Naive thymus-derived CD4-positive, alpha-beta T cell (primary cell): ENCODE measurements at regions not wholly inside any gene's neighbourhood (a gene's known extent, or its start where the extent isn't known, plus 50 kb on each side); places are given as distances from the start of the nearest gene placed in this dataset.

Experiments used
- ATAC-seq: fragments of 150-1000 bp; cut with Tn5 transposase; 2 replicates; pipeline ENCODE4 v1.10.0; 2021; ENCODE audit warnings: mild to moderate bottlenecking, moderate library complexity
- CTCF ChIA-PET: fragments of 350-600 bp; sonication (Branson Sonifier 250); formaldehyde crosslinking; loops from one replicate; lab custom pipeline; 2021; ENCODE audit warnings: antibody characterized with exemption; lab: Charles Lee
- POLR2A ChIA-PET: fragments of 350-600 bp; sonication (Branson Sonifier 250); formaldehyde crosslinking; loops from one replicate; lab custom pipeline; 2021; ENCODE audit warnings: antibody characterized with exemption, inconsistent platforms; lab: Charles Lee
- DNase-seq, 9 donors: peaks; one replicate each; pipeline versions ENCODE4 v3.0.0 to v3.0.0-alpha.2; 2020 to 2022; ENCODE audit warnings: mixed read lengths in 1 of 9
- H3K27ac ChIP-seq: one replicate; pipeline ENCODE4 v1.7.0; 2013; ENCODE audit warnings: mild to moderate bottlenecking, low read depth, low read length, moderate library complexity
- H3K27me3 ChIP-seq, 2 donors: one replicate each; pipeline ENCODE4 v1.7.0; 2013; ENCODE audit warnings: low read length in 2 of 2, mild to moderate bottlenecking in 2 of 2, moderate library complexity in 2 of 2; ENCODE audit not compliant: control insufficient read depth in 2 of 2, insufficient read depth in 2 of 2
- H3K36me3 ChIP-seq, 3 experiments: 1 replicate in 2 of 3; 2 replicates in 1 of 3; pipeline ENCODE4 v1.7.0; 2013; ENCODE audit warnings: low read length in 3 of 3, mild to moderate bottlenecking in 3 of 3, moderate library complexity in 1 of 3; ENCODE audit not compliant: insufficient read depth in 3 of 3, control insufficient read depth in 2 of 3
- H3K4me1 ChIP-seq, 2 donors: one replicate each; pipeline ENCODE4 v1.7.0; 2013; ENCODE audit warnings: low read length in 2 of 2, mild to moderate bottlenecking in 2 of 2, moderate library complexity in 1 of 2; ENCODE audit not compliant: control insufficient read depth in 2 of 2, insufficient read depth in 2 of 2
- H3K4me3 ChIP-seq: 2 replicates; pipeline ENCODE4 v1.7.0; 2013; ENCODE audit warnings: mild to moderate bottlenecking, low read length
- H3K9me3 ChIP-seq, 3 experiments: 1 replicate in 2 of 3; 2 replicates in 1 of 3; pipeline ENCODE4 v1.7.0; 2013; ENCODE audit warnings: low read length in 3 of 3; ENCODE audit not compliant: control insufficient read depth in 2 of 3
- H3K27ac Mint-ChIP-seq, 9 donors: one replicate each; pipeline ENCODE4 v1.8.0; 2020 to 2022; ENCODE audit warnings: mixed read lengths in 9 of 9, mild to moderate bottlenecking in 8 of 9, moderate library complexity in 5 of 9, inconsistent platforms in 2 of 9
- H3K27me3 Mint-ChIP-seq, 5 donors: one replicate each; pipeline ENCODE4 v1.8.0; 2021 to 2022; ENCODE audit warnings: mixed read lengths in 5 of 5, mild to moderate bottlenecking in 1 of 5
- H3K36me3 Mint-ChIP-seq, 5 donors: one replicate each; pipeline ENCODE4 v1.8.0; 2020 to 2022; ENCODE audit warnings: mixed read lengths in 5 of 5, mild to moderate bottlenecking in 3 of 5, inconsistent platforms in 1 of 5
- H3K4me1 Mint-ChIP-seq, 7 donors: one replicate each; pipeline ENCODE4 v1.8.0; 2020 to 2022; ENCODE audit warnings: mixed read lengths in 7 of 7, mild to moderate bottlenecking in 3 of 7, inconsistent platforms in 1 of 7
- H3K4me3 Mint-ChIP-seq, 10 donors: one replicate each; pipeline ENCODE4 v1.8.0; 2020 to 2022; ENCODE audit warnings: mild to moderate bottlenecking in 10 of 10, mixed read lengths in 10 of 10, moderate library complexity in 6 of 10, inconsistent platforms in 2 of 10
- H3K9me3 Mint-ChIP-seq, 11 donors: one replicate each; pipeline ENCODE4 v1.8.0; 2020 to 2022; ENCODE audit warnings: mixed read lengths in 11 of 11, mild to moderate bottlenecking in 4 of 11, inconsistent platforms in 1 of 11, moderate library complexity in 1 of 11
- intact Hi-C, 2 donors: fragments of 100-400 bp; cut with micrococcal nuclease; formaldehyde crosslinking; loops; one replicate each; pipeline ENCODE4 v1.15.1; 2023

DNA sequence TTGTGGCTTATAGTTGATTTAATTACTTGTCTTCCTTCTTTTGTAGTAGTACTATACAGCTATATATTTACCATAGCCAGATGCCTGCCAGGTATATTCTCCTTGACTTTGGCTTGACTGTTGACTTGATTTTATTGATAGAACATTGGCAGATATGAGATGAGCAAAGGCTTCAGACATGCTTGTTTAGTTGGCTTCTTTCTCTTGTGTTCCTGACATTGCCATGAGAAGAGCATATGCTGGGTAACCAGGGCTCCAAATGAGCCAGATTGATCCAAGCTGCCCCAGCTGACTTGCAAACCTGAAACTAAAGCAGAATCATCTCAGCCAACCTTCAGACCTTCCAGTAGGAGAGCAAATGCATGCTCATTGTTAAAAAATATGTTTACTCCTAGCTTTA lies 508.1 kb upstream of the BTBD3 start:
- Mint-ChIP-seq H3K4me3 (no peak overlapping the region), H3K9me3 (peaks cover 0 to 23% (median 9%) of the 10 kb centered on the region in 11 donors), H3K4me1 (no peaks in the 10 kb centered on the region), H3K27me3 (no peaks in the 10 kb centered on the region), H3K36me3 (peaks cover 0 to 6% (median 0%) of the 10 kb centered on the region in 5 donors), H3K27ac (no peak overlapping the region)
- H3K27me3 ChIP-seq, result no peaks in the 10 kb centered on the region
- H3K27ac ChIP-seq, result no peak overlapping the region
- ChIA-PET POLR2A (no interaction called here), CTCF (no interaction called here)
- H3K4me3 ChIP-seq, result no peak overlapping the region
- DNase-seq (no peak), ATAC-seq (no peak)
- no peaks in the 10 kb centered on the region for H3K36me3 ChIP-seq
- H3K4me1 ChIP-seq, result no peaks in the 10 kb centered on the region
- intact Hi-C loops, result no loop called here
- peaks cover 0 to 4% (median 0%) of the 10 kb centered on the region in 3 experiments for H3K9me3 ChIP-seq

DNA sequence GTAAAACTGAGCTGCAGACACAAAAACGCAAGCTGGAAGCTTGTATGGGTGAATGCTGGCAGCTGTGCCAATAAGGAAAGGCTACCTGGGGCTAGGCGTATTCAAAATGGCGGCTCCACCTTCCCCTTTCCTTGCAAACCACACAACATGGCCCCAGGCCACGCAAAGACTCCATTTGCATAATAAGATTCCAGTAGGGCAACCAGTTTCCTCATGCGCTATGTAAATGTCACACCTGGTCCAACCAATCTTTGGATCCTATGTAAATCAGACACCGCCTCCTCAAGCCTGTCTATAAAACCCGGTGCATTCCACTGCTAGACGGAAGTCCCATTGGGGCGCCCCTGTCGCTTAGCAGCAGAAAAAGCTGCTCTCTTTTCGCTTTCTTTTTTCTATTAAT lies 505.9 kb upstream of the BTBD3 start:
- no peak overlapping the region for H3K4me3 ChIP-seq
- Mint-ChIP-seq H3K27ac (no peak overlapping the region), H3K9me3 (peaks cover 0 to 23% (median 9%) of the 10 kb centered on the region in 11 donors), H3K4me3 (no peak overlapping the region), H3K36me3 (peaks cover 0 to 6% (median 0%) of the 10 kb centered on the region in 5 donors), H3K27me3 (no peaks in the 10 kb centered on the region), H3K4me1 (no peaks in the 10 kb centered on the region)
- intact Hi-C loops, result no loop called here
- H3K4me1 ChIP-seq, result no peaks in the 10 kb centered on the region
- no peaks in the 10 kb centered on the region for H3K36me3 ChIP-seq
- H3K27me3 ChIP-seq, result no peaks in the 10 kb centered on the region
- no peak overlapping the region for H3K27ac ChIP-seq
- DNase-seq (no peak), ATAC-seq (no peak)
- peaks cover 0 to 4% (median 0%) of the 10 kb centered on the region in 3 experiments for H3K9me3 ChIP-seq
- CTCF ChIA-PET, result no interaction called here
- POLR2A ChIA-PET, result no interaction called here

DNA sequence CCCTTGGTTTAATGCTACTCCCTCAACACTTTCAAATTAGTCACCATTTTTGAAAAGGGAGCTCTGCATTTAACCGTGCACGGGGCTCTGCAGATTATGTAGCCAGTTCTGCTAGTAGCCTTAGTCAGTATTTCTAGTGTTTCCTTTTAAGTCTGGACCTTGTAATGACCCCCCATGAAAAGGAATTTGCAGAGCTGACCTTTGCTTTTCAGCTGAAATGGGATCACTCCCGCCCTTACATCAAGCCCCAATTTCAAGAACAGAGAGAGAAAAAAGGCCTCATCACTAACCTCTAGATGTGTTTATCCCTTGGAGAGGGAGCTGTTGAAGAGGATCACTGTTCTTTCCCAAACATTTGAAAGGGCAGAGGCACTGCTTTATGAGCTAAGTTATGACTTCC lies 490.7 kb upstream of the BTBD3 start:
- no peaks in the 10 kb centered on the region for H3K27me3 ChIP-seq
- ChIA-PET POLR2A (no interaction called here), CTCF (no interaction called here)
- H3K27ac ChIP-seq, result no peak overlapping the region
- Mint-ChIP-seq H3K27ac (no peak overlapping the region), H3K9me3 (peaks cover 0 to 4% (median 1%) of the 10 kb centered on the region in 11 donors), H3K4me1 (no peaks in the 10 kb centered on the region), H3K27me3 (peaks cover 0 to 4% (median 0%) of the 10 kb centered on the region in 5 donors), H3K4me3 (no peak overlapping the region), H3K36me3 (no peaks in the 10 kb centered on the region)
- H3K9me3 ChIP-seq, result no peaks in the 10 kb centered on the region
- intact Hi-C loops, result no loop called here
- H3K36me3 ChIP-seq, result no peaks in the 10 kb centered on the region
- ATAC-seq (no peak), DNase-seq (no peak)
- H3K4me1 ChIP-seq, result no peaks in the 10 kb centered on the region
- no peak overlapping the region for H3K4me3 ChIP-seq

DNA sequence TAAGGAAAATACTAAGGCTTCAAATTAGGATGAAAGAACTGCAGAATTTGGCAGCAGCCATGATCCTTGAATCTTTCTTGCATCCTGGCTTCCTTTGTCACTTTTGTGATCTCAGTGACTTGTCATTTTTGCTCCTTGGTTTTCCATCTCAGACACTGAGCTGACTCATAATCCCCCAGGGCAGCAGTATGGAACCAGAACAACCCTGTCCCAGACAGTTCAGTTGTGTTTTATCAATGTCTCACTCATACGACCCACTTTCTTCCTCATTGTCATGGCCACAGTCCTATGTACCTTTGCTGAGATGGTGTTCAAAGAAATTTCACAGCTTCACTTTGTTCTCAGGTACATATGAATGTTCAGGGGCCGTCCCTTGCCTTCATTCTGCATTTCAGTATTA lies 488.5 kb upstream of the BTBD3 start:
- Histone ChIP-seq H3K36me3 (no peaks in the 10 kb centered on the region), H3K27ac (no peak overlapping the region), H3K4me1 (no peaks in the 10 kb centered on the region), H3K4me3 (no peak overlapping the region), H3K27me3 (no peaks in the 10 kb centered on the region), H3K9me3 (no peaks in the 10 kb centered on the region)
- peaks cover 0 to 4% (median 0%) of the 10 kb centered on the region in 5 donors for H3K27me3 Mint-ChIP-seq
- no peak for ATAC-seq
- no peaks in the 10 kb centered on the region for H3K4me1 Mint-ChIP-seq
- H3K4me3 Mint-ChIP-seq, result no peak overlapping the region
- intact Hi-C loops, result no loop called here
- H3K9me3 Mint-ChIP-seq, result peaks cover 0 to 6% (median 2%) of the 10 kb centered on the region in 11 donors
- H3K36me3 Mint-ChIP-seq, result no peaks in the 10 kb centered on the region
- H3K27ac Mint-ChIP-seq, result no peak overlapping the region
- no peak for DNase-seq
- CTCF ChIA-PET, result no interaction called here
- POLR2A ChIA-PET, result no interaction called here

DNA sequence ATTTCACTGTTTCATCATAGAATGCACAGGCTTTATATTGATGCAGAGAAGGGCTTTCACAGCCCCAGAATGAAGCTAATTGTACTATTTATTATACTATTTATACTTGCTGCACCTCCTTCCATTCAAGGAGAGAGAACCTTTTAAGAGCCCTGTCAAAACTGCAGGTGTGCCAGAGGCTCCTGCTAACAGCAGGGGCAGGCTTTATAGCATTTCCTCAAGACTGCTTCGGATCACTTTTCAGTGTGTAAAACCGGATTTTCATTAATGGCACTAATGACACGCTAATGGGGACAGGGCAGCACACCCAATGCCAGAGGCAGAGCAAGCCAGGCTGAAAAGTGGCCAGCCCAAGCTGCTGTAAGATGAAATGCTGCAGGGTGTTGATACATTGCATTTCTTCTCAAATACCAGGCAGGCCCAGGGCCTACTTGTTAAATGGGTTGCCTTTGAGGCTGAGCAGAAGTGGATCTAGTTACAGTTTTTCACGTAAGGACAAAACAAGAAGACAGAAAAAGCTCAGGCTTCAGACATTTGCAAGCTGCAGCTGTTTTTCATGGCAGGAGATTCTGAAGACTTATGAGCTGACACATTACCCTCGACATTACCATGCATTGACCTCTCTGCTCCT lies 487.7 kb upstream of the BTBD3 start:
- H3K9me3 Mint-ChIP-seq, result peaks cover 1 to 13% (median 7%) of the 10 kb centered on the region in 11 donors
- no peak overlapping the region for H3K4me3 Mint-ChIP-seq
- DNase-seq, result no peak
- Histone ChIP-seq H3K27me3 (no peaks in the 10 kb centered on the region), H3K27ac (no peak overlapping the region), H3K4me3 (no peak overlapping the region), H3K36me3 (no peaks in the 10 kb centered on the region), H3K9me3 (no peaks in the 10 kb centered on the region), H3K4me1 (no peaks in the 10 kb centered on the region)
- no peaks in the 10 kb centered on the region for H3K36me3 Mint-ChIP-seq
- intact Hi-C loops, result no loop called here
- H3K4me1 Mint-ChIP-seq, result no peaks in the 10 kb centered on the region
- CTCF ChIA-PET, result no interaction called here
- H3K27ac Mint-ChIP-seq, result no peak overlapping the region
- POLR2A ChIA-PET, result no interaction called here
- peaks cover 0 to 4% (median 0%) of the 10 kb centered on the region in 5 donors for H3K27me3 Mint-ChIP-seq
- no peak for ATAC-seq

DNA sequence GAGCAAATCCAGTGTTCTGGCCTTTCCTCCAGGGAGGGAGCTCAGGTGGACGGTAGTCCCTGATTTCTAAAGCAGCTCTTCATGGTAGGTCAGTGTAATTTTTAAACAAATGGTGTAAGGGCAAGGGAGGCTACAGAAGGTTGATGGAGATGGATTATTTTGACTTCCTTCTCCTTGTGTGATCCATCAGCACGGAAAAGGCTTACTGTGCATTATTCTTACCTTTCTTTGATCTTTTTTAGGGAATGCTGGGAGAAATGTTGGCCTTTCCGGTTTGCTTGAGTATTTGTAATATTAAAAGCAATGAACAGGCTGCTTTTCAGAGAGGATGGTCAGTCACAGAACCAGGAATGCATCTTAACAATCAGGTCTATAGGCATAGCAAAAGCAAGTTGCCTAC lies 487.0 kb upstream of the BTBD3 start:
- intact Hi-C loops, result no loop called here
- H3K36me3 Mint-ChIP-seq, result no peaks in the 10 kb centered on the region
- Histone ChIP-seq H3K27ac (no peak overlapping the region), H3K4me3 (no peak overlapping the region), H3K36me3 (no peaks in the 10 kb centered on the region), H3K4me1 (no peaks in the 10 kb centered on the region), H3K27me3 (no peaks in the 10 kb centered on the region), H3K9me3 (no peaks in the 10 kb centered on the region)
- ChIA-PET POLR2A (no interaction called here), CTCF (no interaction called here)
- H3K4me3 Mint-ChIP-seq, result no peak overlapping the region
- peaks cover 0 to 4% (median 0%) of the 10 kb centered on the region in 5 donors for H3K27me3 Mint-ChIP-seq
- peaks cover 4 to 17% (median 9%) of the 10 kb centered on the region in 11 donors for H3K9me3 Mint-ChIP-seq
- no peak overlapping the region for H3K27ac Mint-ChIP-seq
- H3K4me1 Mint-ChIP-seq, result no peaks in the 10 kb centered on the region
- DNase-seq (no peak), ATAC-seq (no peak)

DNA sequence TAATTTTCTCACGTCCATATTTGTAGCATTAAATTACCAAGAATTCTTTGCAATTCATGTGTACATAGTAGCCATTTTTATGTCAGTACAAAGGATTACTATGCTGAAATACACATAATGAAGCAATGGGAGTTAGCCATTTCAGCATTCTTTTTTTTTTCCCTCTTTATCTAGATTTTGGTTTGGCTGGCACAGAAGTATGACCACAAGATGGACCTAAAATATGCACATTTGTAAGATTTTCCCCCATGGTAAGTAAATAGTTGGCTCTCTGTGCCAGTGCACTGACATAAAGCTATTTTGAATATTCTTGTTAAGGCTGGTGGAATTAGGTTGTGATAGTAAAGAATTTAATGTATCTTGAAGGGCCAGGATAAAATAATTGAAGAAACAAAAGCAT lies 486.1 kb upstream of the BTBD3 start:
- ATAC-seq (no peak), DNase-seq (no peak)
- Histone ChIP-seq H3K4me1 (no peaks in the 10 kb centered on the region), H3K4me3 (no peak overlapping the region), H3K27ac (no peak overlapping the region), H3K36me3 (no peaks in the 10 kb centered on the region), H3K27me3 (no peaks in the 10 kb centered on the region), H3K9me3 (no peaks in the 10 kb centered on the region)
- ChIA-PET CTCF (no interaction called here), POLR2A (no interaction called here)
- no peaks in the 10 kb centered on the region for H3K36me3 Mint-ChIP-seq
- intact Hi-C loops, result no loop called here
- no peak overlapping the region for H3K4me3 Mint-ChIP-seq
- H3K4me1 Mint-ChIP-seq, result no peaks in the 10 kb centered on the region
- H3K27me3 Mint-ChIP-seq, result peaks cover 0 to 4% (median 0%) of the 10 kb centered on the region in 5 donors
- peaks cover 4 to 25% (median 11%) of the 10 kb centered on the region in 11 donors for H3K9me3 Mint-ChIP-seq
- H3K27ac Mint-ChIP-seq, result no peak overlapping the region
